ENCODE measurements at regions not wholly inside any gene's neighbourhood (a gene's known extent, or its start where the extent isn't known, plus 50 kb on each side); places are given as distances from the start of the nearest gene placed in this dataset.

DNA sequence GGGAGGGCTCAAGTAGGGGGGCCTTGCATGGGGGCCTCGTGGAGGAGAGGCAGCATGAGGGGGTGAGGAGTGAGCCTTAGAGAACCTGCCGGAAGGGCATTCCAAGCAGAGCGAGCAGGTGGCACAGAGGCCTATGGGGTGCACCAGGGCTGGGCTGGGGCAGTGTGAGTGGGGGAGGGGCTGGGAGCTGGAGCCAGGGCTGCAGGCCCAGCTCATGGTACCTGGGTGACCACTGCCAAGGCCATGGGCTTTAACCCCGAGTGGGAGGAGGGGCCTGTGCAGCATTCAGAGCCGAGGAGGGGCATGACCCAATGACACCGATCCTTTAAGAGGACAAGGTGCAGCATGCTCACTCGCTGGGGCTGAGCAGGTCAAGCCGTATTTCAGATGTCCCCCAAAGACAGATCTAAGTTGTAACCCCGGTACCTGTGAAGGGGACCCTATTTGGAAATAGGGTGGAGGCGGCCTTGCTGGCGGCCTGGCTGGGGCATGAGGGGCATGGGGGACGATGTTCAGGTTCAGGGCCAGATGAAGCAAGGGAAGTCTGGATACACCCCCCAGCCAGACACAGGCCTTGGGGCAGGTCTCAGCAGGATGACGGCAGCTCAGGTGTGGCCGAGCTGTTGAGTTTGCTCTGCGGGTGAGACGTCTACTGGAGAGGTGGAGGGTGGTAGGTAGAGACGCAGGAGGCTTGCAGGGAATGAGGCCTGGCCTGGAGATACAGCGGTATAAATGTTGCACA, 137.0 kb downstream of the CPZ start:
- TF ChIP-seq, protein P1, sequence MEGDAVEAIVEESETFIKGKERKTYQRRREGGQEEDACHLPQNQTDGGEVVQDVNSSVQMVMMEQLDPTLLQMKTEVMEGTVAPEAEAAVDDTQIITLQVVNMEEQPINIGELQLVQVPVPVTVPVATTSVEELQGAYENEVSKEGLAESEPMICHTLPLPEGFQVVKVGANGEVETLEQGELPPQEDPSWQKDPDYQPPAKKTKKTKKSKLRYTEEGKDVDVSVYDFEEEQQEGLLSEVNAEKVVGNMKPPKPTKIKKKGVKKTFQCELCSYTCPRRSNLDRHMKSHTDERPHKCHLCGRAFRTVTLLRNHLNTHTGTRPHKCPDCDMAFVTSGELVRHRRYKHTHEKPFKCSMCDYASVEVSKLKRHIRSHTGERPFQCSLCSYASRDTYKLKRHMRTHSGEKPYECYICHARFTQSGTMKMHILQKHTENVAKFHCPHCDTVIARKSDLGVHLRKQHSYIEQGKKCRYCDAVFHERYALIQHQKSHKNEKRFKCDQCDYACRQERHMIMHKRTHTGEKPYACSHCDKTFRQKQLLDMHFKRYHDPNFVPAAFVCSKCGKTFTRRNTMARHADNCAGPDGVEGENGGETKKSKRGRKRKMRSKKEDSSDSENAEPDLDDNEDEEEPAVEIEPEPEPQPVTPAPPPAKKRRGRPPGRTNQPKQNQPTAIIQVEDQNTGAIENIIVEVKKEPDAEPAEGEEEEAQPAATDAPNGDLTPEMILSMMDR (conservative IDR thresholded peaks at IDR 0.05; ENCODE audit: low read depth, low read length), result no peak
- TF ChIP-seq EZH2 (IDR thresholded peaks at IDR 0.05; ENCODE audit: borderline replicate concordance, low read depth, low read length, poor library complexity, severe bottlenecking), result no peak

Measured in A673 (cell line).